HG03097 (cell line): ENCODE measurements at regions not wholly inside any gene's neighbourhood (a gene's known extent, or its start where the extent isn't known, plus 50 kb on each side); places are given as distances from the start of the nearest gene placed in this dataset.
A peak's percentile ranks its signal among the peaks of the same experiment; 100 is the strongest.
"Not testable (repeated sequence)": the region's sequence is repeated elsewhere in the genome, so short reads cannot be mapped to it uniquely, and the experiment has no call there.

Source experiments
- ATAC-seq: cut with Tn5 transposase; IDR thresholded peaks from one replicate; pipeline ENCODE4 v1.9.1; 2021; ENCODE audit not compliant: unreplicated experiment, low FRiP score

DNA sequence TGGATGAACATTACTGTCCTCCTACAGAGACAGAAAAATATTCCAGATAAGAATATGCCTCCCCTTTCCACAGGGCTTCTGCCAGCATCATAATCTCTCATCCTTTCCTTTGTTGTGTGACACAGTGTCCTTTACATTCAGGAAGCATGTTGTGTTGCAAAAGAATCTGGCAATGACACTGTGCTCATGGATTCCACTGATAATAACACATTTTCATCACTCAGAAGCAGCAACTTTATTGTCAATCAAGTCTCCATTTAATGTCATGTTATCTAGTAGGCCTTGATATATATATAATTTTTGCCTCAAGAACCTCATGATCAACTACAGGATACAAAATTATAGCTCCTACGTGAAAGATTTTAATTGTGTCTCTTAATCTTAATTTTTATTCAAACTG is 833.9 kb downstream of the FSTL5 start:
- ATAC-seq = no peak

DNA sequence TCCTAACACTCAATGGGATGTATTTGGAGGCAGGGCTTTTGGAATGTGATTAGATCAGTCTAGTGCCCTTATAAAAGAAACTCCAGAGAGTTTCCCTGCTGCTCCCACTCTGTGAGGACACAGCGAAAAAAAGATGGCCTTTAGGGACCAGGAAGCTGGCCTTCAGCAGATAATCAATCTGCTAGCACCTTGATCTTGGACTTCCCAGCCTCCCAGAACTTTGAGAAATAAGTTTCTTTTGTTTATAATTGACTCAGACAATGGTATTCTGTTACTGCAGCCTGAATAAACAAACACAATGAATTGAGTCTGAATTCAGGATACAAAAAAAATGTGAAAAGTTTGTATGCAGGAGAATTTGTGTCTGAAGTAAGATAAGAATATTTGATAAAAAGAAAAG is 842.1 kb downstream of the FSTL5 start:
- no peak for ATAC-seq

DNA sequence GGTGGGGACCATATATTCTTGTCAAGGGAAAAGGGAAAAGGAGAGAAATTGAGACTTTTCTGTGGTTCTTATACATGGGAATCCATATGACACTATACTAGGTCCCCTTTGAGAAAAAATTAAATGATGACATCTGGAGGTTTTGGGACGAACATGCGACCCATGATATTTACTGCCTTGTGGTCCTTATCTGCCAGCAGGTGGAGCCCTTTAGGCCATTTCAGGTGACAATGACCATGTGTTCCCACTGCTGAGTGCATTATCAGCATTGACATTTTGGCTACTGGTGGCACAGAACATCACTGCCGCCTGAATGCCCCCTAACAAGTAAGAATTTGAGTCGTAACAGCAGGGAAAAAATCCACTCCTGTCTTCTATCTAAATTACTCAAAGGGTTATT is 843.4 kb downstream of the FSTL5 start:
- no peak for ATAC-seq

DNA sequence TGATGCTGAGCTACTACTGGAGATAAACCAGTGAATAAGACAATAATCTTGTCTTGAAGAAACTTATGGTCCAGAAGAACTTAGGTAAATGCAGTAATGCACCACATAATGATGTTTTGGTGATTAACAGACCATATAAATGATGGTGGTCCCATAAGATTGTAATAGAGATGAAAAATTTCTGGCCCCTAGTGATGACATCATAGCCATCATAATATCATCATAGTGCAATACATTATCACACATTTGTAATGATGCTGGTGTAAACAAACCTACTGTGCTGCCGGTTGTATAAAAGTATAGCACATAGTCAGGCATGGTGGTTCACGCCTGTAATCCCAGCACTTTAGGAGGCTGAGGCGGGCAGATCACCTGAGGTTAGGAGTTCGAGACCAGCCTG is 846.8 kb downstream of the FSTL5 start:
- no peak for ATAC-seq

DNA sequence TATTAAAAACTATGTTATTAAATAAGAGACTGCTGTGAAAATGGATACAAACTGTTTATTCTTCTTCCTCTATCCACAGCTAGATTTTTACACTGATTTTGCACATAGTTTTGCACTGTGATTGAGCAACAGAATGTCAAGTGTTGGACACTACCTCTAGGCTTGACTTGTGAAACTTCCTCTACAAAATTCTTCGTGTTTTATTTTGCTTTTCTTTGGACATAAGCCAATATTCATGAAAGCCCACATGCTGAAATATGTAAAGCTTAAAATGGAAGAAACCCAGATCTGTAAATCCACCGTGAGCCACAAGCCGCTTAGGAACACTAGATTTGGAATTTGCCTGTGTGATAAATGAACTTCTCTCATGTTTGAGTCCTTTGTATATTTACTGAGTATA is 849.4 kb downstream of the FSTL5 start:
- no peak for ATAC-seq

DNA sequence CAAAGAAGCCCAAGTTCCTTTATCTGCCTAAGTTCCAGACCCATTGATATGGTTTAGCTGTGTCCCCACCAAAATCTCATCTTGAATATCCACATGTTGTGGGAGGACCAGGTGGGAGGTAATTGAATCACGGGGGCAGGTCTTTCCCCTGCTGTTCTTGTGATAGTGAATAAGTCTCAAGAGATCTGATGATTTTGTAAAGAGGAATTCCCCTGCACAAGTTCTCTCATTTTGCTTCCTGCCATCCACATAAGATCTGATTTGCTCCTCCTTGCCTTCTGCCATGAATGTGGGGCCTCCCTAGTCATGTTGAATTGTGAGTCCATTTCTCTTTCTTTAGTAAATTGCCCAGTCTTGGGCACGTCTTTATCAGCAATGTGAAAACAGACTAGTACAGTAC is 860.2 kb downstream of the FSTL5 start:
- no peak for ATAC-seq

DNA sequence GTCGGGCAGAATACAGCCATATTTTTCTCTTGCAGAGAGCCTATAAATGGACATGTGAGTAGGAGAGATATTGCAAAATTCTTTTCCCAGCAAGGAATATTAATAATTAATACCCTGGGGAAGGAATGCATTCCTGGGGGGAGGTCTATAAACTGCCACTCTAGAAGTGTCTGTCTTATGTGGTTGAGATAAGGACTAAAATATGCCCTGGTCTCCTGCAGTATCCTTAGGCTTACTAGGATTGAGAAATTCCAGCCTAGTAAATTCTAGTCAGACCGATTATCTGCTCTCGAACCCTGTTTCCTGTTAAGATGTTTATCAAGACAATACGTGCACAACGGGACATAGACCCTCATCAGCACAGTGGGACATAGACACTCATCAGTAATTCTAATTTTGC is 872.6 kb downstream of the FSTL5 start:
- ATAC-seq = no peak

DNA sequence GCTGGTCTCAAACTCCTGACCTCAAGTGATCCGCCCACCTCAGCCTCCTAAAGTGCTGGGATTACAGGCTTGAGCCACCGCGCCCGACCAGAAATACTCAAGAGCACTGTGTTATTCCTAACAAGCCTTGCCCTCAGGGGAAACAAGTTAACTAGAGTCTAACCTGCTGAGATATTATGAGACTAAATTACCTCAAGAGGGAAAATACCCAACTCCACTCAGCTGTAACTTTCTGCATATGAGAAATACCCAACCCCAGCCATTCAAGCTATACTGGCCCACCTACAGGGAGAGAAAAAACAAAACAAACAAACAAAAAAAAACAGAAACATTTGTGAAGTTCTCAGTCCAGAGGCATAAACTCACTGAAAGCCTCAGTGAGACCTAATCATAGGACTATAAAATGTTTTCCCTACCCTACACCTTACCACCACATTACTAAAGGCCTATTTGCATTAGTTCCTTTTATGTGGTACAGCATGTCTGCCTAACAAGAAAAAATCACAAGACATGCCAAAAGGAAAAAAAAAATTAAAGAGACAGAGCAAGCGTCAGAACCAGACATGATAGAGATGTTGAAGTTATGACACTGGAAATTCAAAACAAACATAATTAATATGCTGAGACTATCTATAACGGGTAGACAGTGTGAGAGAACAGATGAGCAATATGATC is 876.0 kb downstream of the FSTL5 start:
- ATAC-seq = no peak

DNA sequence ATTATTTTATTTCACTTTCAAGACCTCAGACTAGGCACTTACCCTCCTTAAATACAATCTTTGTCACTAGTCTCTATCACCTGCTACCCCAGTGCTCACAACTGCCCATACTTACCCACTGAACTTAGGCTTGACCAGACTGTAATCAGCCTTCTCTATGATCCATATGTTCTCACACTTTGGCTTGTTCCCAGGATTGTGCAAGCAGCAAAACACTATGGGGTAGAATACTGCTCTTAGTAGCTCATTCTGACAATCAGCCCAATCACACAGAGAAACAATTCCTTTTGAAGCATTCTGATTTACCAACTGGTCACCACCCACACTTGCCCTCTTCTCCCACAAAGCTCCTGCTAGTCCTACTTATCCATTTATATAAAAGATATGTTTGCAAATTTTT is 878.3 kb downstream of the FSTL5 start:
- ATAC-seq = no peak

DNA sequence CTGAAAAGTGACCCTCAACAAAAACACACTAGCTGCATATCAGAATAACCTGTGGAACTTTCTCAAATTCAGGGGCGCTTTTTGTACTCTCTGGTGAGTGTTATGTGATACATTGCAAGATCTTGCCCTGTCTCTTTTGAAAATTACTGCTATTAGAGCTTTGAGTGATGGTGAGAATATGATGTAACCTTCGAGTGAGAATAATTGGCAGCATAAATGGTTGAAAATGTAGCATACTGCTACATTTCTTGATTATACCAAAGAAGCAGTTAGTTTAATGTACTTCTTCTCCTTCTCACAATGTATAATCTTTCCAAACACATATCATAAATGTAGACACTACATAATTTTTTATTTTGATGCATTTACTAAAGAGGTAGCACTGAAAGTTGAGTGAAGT is 882.9 kb downstream of the FSTL5 start:
- ATAC-seq = no peak

DNA sequence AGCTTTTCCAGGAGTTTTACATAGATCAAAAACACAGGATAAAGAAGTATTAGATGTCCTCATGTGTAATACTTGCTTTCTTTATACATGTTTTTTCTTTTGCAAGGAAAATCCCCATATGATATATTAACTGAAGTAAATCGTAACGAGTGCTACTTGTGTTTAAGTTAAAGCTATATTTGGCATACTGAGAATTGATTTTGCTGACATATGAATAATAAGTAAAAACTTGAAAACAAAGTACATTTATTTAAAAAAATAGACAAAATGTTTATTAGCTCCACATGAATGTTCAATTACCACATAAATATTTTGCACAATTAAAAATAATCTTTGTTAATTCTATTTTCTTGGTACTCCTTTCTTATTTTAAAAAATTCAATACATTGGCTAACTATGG is 884.7 kb downstream of the FSTL5 start:
- ATAC-seq = no peak

DNA sequence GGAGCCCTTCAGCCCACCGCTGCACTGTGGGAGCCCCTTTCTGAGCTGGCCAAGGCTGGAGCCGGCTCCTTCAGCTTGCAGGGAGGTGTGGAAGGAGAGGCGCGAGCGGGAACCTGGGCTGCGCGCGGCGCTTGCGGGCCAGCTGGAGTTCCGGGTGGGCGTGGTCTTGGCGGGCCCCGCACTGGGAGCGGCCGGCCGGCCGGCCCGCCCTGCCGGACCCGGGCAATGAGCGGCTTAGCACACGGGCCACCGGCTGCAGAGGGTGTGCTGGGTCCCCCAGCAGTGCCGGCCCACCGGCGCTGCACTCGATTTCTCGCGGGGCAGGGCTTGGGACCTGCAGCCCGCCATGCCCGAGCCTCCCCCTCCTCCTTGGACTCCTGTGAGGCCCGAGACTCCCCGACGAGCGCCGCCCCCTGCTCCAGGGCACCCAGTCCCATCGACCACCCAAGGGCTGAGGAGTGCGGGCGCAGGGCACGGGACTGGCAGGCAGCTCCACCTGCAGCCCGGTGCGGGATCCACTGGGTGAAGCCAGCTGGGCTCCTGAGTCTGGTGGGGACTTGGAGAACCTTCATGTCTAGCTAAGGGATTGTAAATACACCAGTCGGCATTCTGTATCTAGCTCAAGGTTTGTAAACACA is 886.5 kb downstream of the FSTL5 start:
- ATAC-seq = not testable (repeated sequence)

DNA sequence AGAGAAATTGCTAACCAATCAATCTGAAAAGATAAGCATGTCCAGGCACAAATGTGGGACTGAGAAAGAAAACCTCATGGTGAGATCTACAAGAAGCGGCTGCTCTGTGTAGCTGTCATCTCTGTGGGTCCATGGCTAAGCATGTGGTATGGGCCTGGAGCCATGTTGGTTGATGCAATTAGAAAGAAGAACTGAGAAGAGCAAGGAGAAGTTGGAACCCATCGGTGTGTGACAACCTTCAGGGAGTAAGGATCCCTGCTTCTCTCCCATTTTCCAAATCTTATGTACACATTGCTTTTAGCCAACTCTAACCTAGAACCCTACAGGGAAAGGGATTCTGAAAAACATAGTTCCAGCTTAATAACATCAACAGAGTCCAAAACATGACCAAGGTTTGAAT is 890.2 kb downstream of the FSTL5 start:
- ATAC-seq = no peak

DNA sequence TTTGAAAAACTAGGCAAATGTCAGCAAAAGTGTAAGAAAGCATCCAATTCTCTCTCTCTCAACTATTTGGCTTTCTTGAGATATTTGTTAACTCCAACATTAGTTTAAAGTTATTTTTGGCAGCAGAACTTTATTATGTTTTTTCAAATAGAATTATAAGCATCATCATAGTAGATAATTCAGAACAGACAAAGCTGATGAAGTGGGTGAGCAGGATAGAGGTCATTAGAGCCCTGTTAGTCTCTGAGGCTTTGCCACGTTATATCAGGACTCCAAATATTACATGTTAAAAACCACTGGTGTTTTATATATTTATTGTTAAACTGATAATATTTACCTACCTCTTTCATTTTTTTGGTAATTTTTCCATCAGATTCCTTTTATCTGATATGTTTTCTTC is 903.0 kb downstream of the FSTL5 start:
- no peak for ATAC-seq

DNA sequence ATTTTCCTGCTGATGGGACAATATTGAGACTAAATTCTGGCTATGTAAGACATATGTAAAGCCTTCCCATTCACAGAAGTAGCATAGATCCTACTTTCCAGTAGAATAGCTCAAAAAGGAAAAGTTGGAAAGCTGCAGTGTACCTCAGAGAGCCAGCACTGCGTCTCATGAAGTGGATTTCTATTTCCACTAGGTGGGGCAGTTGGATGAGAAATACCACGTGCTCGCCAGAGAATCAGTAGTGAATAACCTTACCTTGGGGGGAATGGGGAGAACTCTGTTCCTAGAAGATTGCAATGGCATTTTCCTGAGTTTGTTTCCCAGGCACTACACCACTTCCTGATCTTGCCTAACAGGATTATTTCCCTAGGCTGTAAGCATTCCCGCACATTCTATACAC is 907.1 kb downstream of the FSTL5 start:
- ATAC-seq = no peak

DNA sequence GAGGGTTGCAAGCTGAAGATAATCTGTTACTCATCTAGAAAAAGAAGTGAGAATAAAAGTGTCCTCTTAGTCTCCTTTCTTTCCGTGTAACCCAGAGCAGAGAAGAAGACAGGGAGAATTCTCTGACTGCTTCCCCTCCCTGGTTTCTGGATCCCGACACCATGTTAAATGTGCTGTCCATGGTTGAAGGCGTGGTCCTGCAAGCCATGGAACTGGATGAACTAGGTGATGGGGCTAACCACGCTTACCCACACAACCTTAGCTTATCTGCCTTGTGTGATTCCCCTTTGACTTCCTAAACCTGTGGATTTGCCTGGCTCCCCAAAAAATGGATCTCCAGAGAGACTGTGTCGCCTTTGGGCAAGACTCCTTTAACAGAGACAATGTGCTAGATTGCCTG is 907.6 kb downstream of the FSTL5 start:
- ATAC-seq = no peak

DNA sequence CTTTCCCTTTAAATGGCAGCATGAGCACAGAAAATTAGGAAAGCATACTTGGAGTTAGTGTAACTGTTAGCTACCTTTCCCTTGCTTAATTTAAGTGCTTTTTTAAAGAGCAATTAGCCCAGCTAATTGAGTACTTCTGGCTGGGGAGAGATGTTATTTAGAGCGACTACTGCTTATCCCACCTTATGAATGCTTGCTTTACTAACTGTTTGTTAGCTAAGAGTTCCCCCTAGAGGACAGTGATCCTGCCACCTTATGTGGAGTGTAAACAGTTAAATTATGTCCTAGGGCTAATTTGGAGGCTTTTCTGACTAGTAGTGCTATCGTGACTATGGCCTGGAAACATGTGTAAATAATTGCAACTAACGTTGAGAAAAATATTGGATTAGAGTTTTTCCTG is 909.4 kb downstream of the FSTL5 start:
- ATAC-seq = no peak

DNA sequence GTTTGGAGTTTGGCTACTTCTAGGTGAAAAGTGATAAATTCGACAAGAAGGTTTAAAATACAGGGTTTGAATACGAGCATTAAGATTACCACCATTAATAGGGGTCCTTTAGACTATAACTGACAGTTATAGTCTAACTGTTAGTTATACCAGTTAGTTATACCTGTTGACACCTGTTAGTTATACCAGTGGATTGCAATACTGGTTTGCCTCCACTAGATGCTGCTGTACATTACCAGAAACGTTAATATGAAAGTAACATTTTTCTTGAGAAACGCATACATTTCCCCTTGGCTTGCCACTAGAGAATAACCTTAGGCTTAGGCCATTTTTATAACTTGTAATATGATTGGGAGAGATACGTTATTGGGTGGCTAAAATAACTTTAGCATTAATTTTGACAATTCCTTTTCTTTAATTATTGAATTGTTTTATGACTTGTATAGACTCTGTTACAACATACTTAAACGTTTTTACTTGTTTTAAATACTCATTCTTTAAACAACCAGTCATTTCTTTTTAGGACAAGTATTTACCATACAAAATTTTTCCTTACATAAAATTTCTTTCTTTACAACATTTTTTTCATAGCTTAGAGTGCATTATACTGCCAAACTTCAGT is 911.2 kb downstream of the FSTL5 start:
- ATAC-seq = peak; percentile 67

DNA sequence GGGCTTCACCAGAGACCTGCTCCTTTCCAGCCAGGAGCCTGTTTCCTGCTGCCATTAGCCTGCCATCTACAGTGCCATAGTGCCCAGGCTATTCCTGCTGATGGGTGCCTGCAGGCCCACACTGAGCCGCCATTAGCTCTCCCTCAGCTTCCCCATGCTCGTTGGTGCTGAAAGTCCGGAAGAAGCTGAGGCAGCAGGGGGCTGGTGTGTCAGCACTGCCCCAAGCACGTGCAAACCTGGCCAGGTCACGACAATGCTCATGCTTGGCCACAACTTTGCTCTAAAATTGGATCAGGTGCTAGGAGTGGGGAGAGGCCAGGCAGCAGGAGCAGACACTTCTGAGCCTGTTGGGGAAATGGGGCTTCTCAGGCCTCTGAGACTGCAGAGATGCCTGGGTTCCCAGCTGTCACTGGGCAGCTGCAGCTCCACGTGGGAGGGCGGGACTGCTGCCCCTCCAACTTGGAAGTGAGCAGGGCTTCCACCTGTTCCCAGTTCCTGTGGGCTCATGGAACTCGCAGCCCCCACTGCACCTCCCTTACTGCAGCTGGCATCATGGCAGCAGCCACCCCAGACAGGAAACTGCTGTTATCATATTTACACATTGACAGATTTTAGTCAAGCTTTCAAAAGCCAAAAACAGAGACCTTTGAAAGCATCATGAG is 913.9 kb downstream of the FSTL5 start:
- ATAC-seq = no peak

DNA sequence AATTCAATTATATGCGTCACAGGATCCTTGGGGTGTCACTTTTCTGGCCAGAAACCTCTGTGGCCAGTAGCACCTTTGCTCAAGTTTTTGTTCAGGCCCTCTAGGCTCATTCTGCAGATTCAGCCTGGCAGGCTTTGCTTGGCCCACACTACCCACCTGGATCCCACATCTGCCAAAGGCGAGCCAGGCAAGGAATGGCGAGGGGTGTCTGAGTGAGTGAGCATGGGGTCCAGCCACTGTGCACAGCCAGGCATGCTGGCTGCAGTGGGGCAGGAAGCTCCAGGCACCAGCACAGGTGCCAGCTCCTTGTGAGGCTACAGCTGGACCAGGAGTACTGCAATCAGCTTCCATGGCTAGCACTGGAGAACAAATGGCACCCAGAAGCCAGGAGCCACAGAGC is 914.9 kb downstream of the FSTL5 start:
- no peak for ATAC-seq

DNA sequence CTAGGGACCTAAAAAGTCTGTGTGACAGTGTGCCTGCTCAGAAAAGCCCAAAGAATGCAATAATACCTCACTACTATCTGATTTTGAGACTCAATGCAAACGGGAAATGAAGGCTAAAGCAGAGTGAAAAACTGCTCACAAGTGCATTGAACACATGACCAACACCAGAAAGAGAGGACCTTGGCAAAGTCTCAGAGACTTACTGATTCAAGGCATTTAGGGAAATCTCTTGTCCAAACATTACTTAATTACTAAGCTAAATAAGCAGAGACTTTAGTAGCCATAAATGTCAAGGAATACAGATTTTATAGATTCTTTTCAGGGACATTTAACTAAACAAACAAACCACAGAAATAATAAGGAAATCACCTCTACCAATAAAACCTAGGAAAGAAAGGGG is 916.0 kb downstream of the FSTL5 start:
- ATAC-seq = no peak

DNA sequence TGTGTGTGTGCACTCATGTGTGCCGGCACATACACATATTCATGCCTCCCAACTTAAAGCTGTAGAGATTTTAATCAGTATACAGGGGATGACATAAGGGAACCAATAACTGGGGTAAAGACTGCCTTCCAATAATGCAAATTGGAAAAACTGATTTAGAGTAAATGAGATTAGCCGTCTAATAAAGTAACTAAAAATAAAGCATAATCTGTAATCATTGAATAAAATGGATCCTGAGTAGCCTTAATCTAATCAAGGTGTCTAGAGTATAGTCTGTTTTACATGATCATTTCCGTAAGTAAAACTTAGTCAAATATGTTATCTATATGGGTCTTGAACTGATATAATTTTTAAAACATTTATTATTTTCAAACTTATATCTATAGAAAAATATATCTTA is 925.8 kb downstream of the FSTL5 start:
- no peak for ATAC-seq
